ENCODE measurements at regions not wholly inside any gene's neighbourhood (a gene's known extent, or its start where the extent isn't known, plus 50 kb on each side); places are given as distances from the start of the nearest gene placed in this dataset.
"Not testable (repeated sequence)": the region's sequence is repeated elsewhere in the genome, so short reads cannot be mapped to it uniquely, and the experiment has no call there.

DNA sequence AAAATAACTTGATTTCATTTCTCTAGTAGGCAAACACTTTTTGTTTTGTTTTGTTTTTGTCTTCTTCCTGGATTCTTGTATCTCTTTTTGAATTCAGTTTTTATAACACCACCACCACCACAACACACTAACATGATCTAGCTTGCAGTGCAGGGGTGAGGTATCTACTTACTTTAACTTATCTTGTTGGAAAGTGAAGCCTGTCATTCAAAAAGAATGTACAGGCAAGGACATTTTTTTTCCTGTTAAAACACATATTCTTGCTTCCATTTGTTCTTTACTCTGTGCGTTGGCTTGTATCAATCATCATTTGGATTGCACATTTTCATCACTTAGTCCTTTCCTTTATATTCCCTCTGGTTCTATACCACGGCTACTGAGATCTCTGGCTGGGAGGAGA, 824.2 kb downstream of the PLCL1 start:
- no peak for DNase-seq (ENCODE audit: low read depth)

DNA sequence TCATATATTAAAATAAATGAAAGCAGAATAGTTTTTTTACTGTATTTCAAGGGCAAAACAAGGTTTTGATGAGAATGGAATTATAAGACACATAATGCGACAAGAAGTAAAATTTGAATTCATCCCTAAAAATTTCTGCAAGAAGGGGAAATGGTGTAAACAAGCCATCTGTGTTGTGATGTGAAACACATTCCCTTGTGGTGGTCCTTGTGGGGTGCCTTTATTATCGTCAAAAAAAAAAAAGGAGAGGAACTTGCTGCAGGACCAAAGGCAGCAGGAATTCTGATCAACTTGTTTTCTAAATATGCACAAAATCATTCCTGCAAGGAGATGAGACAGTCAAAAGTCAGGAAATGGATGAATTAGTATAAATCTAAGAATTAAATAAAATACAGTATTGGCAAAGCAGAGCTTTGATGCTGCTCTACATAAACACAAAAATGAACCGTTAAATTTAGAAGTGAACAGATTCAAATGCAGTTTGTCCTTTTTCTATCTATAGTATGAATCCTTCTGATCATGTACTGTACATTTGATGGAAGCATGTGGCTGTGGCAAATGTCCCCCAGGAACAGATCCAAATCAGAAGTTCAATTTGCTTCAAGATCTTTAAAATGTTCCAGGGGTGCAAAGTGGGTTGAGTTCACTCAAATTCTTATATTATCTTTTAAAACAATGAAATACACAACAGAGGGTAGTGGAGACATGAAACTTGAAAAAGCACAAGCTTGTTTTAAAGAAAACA, 818.8 kb downstream of the PLCL1 start:
- no peak for DNase-seq (ENCODE audit: low read depth)

DNA sequence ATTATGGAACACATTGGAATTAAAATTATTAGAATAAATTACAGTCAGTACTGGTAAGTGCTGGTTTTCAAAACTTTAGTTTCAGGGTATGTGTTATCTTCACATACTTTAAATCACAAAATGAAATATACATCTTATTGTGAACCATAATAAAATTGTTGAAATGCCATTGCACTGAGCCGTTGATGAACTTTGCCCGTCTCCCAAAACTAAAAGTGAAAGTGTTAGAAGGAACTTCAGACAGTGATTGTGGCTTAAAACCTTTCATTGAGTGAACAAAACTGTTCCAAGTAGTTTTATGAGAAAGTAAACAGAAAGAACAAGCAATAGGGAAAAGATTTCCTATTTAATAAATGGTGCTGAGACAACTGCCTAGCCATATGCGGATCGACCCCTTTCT, 811.6 kb downstream of the PLCL1 start:
- DNase-seq (ENCODE audit: low read depth) = no peak

DNA sequence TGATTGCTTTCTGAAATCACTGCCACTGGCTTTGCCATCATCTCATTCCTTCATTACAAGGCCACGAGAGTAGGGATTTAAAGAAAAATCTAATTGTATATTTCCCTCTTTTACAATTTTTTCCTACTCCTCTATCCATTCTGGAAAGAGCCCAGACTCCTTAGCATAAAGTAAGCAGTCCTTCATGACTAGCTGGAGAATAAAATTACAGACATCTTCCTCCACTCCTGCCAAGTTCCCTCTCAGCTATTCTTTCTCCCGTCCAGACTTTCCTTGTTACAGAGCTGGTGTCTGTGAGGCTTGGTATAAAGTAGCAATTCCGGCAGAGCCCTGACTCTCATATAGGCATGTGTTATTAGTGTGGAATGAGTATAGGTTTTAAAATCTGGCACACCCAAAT, 806.8 kb downstream of the PLCL1 start:
- no peak for DNase-seq (ENCODE audit: low read depth)

DNA sequence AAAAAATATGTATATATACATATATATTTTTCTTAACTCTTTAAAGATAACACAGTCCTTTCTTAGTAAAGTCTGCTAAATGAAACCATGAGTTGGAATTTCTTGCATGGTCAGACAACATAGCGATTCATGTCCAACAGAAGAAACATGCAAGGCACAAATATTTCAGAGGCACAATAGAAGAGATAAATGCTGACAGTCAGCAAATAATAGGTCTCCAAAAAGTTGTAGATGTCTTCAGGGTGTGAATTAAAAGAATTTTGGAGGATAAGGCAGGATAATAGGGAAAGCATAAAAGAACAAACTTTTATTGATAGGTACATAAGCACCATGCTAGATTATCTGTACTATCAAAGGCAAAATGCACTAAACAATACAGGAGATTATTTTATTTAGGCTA, 800.2 kb downstream of the PLCL1 start:
- DNase-seq (ENCODE audit: low read depth) = no peak

DNA sequence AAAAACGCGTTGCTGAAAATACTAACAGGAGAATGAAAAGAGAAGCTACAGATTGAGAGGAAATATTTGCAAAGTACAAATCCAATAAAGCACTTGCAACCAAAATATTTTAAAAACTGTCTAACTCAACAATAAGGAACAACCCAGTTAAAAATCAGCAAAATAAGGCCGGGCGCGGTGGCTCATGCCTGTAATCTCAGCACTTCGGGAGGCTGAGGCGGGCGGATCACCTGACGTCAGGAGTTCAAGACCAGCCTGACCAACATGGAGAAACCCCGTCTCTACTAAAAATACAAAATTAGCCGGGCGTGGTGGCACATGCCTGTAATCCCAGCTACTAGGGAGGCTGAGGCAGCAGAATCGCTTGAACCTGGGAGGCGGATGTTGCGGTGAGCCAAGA, 798.6 kb downstream of the PLCL1 start:
- DNase-seq (ENCODE audit: low read depth) = not testable (repeated sequence)

DNA sequence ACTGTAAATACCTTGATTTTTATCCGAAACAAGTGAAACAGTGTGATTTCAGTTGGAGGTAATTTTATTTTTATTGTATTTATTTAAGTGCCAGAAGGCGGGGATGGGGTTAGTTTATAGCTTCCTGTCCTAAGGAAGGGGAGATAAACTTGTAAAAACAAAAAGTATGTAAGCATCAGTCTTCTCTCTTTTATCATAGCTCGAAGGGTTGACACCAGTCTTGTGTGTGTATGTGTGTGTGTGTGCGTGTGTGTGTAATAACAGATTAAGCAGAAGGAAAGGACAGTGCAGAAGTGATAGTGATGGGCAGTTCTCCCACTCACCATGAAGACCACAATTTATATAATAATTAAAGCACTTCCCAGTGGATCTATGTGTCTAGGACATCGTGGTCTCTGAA, 793.3 kb downstream of the PLCL1 start:
- DNase-seq (ENCODE audit: low read depth) = no peak

DNA sequence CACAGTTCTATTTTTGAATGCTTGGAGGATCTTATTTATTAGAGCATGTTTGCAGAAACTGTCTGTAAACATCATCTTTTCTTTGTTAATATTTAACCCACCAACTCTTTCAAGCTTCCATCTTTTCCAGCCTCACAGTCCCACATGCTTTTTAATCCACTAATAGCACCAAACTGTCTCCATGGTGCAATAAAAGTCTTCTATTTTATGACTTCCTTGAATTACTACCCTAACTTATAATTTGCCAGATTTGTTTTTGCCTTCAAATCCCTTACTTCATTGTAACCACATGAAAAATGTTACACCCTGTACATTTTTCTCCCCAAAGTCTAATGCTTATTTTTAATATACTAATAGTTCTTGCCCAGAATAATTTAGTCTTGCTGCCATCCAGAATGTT, 792.6 kb downstream of the PLCL1 start:
- DNase-seq (ENCODE audit: low read depth) = no peak

DNA sequence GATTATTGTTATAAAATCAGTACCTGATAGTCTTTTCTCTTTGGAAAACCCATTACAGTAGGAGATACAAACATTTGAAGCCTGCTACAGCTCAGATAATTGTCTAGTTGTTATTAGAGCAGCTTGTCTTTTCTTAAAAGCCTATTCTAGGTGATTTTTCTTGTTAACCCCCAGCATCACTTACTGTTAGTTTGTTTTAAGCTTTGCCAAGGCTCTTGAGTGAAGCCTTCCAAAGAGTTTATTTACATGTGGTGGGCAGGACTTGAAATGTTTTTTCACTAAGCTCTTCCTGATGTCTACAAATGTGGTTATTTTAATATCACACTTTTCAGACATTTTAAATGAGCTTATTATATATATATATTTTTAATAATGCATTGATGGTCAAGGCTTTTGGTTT, 791.3 kb downstream of the PLCL1 start:
- DNase-seq (ENCODE audit: low read depth) = no peak

DNA sequence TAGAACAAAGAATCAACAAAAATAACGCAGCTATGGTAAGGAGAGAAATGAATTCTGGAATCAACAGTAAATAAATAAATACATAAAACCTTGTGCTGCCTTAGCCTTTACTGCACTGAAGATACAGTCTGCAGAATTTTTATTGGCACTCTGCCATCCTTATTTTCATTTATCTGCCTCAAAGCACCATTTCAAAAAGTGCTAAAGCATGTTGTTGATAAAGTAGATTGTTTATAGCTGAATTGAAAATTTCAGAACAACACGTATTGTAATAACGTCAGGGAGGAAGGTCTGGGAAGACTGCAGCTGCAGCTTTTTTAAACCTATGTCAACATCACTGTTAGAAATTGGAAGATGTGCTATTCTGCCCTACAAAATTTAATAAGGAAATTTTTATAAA, 787.2 kb downstream of the PLCL1 start:
- DNase-seq (ENCODE audit: low read depth) = no peak

DNA sequence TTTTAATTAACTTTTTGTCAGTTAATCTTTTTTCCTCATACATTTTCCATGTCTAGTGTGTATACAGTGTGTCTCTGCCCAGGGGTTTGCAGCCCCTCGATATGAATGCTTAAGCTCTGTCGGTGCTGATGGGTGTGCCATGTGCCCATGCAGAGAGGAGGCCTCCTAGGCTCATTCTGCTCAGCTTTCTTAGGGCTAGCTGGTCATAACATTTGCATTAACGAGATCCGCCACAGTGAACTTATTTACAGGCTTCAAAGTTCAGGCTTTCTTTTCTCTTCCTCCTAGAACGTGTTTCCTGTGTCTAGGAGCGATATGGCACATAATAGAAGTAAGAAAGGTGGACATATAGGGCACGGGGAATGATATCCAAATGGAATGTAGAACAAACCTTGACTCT, 783.3 kb downstream of the PLCL1 start:
- DNase-seq (ENCODE audit: low read depth) = no peak

DNA sequence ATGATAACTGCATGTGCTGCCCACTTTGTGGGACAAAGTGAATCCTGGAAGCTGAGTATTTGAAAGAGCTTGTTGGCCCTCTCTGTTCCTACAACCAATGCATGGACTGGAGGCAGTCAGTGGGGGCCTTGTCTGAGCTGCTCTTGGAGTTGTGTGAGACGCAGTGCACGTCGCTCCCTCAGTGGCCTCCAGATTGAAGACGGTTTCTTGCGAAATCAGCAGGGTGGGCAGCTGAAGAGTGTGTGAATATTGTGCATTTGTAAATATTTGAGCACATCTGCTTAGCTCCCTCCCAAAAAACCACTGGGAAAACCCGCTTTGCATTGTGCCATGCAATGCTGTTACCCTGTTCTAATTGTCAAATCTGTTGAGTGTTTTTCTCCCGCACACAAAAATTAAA, 782.8 kb downstream of the PLCL1 start:
- no peak for DNase-seq (ENCODE audit: low read depth)

DNA sequence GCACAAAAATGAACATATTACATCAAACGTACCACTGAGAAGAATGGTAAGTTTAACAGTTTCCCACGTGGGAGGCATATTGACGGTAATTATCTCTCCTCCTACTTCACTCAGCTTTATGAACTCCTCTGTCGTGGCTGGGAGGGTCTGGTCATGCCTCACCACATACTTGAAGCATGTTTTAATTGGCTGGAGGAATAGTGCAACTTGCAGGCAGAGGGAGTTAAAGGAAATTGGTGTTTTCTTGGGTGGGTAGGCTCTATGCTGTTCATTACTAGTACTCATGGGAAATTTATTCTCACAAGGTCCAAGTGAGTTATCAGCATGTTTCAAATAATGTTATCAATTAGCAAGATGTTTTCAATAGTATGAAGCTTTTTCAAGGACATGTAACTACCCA, 767.0 kb downstream of the PLCL1 start:
- no peak for DNase-seq (ENCODE audit: low read depth)

DNA sequence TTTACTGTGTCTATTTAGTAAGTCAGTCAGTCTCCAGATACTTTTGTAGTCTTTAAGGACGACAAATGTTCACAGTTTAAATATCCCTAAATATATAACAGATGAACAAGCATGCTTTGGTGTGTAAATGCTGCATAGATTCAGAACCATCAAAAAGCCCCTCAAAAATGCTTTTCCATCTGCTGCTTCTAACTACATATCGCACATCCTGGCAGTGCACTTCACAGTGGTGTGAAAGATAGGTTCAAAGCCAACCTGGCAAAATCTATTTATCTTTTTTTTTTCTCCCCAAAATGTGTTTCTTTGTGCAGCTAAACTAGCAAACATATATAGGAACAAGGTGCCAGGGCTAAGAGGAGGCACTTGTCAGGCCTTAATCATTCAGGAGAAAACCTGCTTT, 753.8 kb downstream of the PLCL1 start:
- no peak for DNase-seq (ENCODE audit: low read depth)

DNA sequence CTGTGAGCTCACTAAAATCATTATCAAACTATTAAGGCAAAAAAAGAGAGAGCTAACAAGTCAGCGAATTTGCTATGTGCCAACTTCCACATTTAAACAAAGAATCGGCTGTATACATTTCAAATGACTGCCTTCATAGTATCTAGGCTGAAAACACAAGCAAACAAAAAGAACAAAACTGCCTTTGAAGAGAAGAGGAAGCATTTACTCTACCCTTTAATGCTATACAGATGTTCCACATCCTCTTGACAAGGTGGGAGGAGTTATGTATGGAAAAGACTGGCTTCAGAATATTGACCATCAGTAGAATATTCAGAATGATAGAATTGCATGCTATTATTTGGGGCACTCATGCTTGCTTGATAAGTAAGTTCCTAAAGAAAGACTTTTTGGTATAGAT, 741.7 kb downstream of the PLCL1 start:
- DNase-seq (ENCODE audit: low read depth) = no peak

DNA sequence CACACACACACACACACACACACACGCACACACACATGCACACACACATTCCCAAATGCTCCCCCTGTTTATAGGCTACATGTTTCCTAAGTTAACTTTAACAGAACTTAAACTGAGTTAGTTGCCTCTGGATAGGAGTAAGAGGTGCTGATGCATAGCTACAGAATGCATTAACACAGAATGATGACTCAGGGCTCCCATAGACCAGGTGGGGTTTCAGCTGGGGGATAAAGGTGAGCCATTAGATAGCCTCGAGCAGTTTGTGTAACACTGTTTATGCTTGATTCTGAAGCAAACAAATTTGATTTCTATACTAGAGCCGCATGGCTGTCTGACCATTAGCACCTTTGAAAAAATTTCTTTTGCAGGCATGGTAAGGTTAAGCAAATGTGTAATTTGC, 741.0 kb downstream of the PLCL1 start:
- DNase-seq (ENCODE audit: low read depth) = no peak

DNA sequence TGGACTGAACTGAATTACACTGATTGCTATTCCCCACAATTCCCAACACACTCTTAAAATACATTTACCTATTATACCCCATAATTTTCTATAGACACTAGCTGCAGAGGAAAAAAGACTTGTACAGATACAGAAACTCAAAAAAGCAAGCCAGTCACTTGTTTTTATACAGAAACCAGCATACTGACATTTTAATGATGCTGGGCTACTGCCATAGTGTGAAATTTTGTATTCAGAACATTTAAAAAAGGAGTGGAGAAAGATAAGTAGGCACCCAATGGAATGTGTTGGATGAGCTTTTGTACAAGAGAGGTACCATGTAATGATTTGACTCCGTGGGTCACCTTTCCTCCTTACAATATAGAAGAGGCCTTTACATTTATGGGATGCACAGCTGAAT, 740.1 kb downstream of the PLCL1 start:
- no peak for DNase-seq (ENCODE audit: low read depth)

DNA sequence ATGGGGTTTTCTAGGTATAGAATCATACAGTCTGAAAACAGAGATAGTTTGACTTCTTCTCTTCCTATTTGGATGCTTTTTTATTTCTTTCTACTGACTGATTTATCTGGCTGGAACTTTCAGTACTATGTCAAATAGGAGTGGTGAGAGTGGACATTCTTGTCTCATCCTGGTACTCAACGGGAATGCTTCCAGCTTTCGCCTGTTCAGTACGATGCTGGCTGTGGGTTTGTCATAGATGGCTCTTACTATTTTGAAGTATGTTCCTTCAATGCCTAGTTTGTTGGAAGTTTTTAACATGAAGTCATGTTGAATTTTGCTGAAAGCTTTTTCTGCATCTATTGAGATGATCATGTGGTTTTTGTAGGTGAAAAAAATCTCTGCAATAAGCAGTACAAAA, 730.4 kb downstream of the PLCL1 start:
- DNase-seq (ENCODE audit: low read depth) = no peak

DNA sequence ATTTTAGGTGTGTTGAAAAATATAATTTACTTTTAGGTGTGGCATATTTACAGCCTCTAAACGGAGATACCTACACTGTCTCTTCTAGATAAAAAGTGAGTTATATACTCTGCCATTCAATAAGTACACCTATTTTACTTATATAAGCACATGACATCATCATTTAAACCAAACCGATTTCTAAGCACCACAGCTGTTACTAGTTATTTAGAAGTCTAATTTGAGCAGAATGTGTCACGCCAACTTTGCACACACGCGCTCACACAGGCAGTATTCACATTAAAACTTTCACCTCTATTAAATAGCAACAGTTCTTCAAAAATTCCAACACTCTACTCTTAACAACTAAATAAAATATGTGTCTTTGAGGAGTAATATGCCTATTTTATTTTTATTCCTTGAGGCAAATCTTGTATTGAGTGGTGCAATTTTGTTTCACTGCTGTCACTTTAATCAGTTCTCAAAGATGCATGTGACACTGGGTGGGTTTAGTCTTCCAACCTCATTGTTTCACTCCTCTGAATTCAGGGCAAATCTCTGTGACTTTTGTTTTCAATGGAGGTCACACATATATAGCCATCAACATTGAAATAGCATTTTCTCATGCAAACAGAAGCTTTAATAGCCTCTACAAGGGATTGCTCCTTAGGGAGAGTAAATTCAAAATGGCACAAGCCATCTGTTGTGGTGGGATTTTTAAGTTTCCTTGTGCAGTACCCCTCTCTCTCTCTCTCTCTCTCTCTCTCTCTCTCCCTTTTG, 721.0 kb downstream of the PLCL1 start:
- DNase-seq (ENCODE audit: low read depth) = no peak

DNA sequence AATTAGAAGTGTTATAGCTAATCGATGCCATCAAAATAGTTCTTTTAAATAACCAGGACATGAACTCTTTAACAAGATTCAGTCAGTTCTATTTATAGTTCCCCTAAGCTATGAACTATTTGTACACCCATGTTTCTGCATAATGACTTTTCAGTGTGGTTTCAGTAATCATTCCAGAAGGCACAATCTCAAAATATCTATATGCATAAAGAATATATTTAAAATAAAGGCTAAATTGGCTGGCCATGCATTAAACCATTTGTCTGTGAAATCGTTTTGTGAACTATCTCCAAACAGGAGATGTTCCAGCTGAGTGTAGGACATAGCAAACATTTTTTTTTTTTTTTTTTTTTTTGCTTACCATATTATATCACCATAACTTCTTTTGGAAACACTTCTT, 719.3 kb downstream of the PLCL1 start:
- no peak for DNase-seq (ENCODE audit: low read depth)

DNA sequence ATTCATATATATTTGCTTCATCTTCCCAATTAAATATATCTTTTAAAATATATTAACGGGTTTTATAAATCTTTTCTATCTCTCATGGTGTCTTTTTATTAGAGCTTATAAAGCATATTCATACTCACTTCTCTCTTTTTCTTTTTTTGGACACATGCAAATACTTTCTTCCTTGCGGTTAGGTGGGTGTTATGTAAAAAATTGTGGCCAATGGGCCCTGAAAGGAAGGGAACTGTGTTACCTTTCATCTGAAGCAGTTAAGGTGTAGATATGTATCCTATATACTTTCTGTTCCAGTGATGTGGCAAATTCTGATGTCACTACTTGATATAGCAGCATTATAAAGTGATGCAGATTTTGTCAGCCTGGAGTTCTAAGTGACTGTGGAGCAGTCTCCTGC, 714.5 kb downstream of the PLCL1 start:
- no peak for DNase-seq (ENCODE audit: low read depth)

DNA sequence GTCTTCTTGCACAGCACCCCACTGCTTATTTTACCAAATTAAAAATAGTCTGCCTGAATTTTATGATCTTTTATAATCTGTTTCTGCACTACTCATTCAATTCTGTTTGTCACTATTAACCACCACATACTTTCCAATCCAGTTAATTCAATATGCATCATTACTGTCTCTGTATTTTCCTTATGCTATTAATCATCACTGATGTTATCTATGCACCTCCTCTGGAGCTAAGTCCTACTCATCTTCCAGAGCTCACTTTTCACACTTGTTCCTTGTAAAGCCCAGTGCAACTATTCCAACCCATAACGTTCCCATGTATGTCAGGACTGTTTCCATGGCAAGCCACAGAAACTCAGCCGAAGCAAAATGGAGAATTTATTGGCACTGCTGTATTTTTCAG, 713.6 kb downstream of the PLCL1 start:
- no peak for DNase-seq (ENCODE audit: low read depth)

DNA sequence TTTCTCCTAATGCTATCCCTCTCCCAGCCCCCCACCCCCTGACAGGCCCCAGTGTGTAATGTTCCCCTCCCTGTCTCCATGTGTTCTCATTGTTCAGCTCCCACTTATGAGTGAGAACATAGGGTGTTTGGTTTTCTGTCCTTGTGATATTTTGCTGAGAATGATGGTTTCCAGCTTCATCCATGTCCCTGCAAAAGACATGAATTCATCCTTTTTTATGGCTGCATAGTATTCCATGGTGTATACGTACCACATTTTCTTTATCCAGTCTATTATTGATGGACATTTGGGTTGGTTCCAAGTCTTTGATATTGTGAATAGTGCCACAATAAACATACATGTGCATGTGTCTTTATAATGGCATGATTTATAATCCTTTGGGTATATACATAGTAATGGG, 704.2 kb downstream of the PLCL1 start:
- DNase-seq (ENCODE audit: low read depth) = not testable (repeated sequence)

DNA sequence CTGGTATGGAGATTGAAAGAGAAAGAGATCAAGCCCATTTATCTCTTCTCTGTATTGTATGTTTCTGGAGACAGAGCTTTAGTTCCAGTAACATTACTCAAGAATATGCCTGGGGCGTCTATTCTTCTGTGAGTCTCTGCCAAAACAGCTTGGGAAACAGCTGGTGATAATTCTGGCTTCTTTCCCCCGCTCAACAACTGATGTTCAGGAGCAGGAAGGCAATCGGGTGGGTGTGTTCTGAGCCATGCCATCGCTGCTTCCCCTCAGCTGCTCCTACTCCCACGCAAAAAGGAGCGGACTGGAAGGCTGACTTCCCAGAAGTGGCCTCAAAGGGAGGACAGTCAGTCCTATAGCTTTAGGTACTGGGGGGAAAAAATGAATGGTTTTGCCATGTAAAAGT, 695.1 kb downstream of the PLCL1 start:
- DNase-seq (ENCODE audit: low read depth) = no peak

Measured in stimulated activated CD8-positive, alpha-beta memory T cell treated with anti-CD3 and anti-CD28 coated beads, Interleukin-15, amount 100 ng/mL, for 1 hour (primary cell).